H1 (cell line): ENCODE measurements at regions not wholly inside any gene's neighbourhood (a gene's known extent, or its start where the extent isn't known, plus 50 kb on each side); places are given as distances from the start of the nearest gene placed in this dataset.

Source experiments
- CBX8 ChIP-seq: fragments of 300-800, 300-1000 bp; sonication (generic); IDR thresholded peaks from 2 replicates; pipeline ENCODE4 v1.7.1; 2016; ENCODE audit warnings: low read depth, low read length, borderline replicate concordance
- TEAD4 ChIP-seq: IDR thresholded peaks from 2 replicates; pipeline ENCODE4 v1.6.1; 2012; ENCODE audit warnings: low read depth, low read length, inconsistent platforms, mixed read lengths

- no peak for TF ChIP-seq CBX8
- no peak for TF ChIP-seq TEAD4
Measured at GRCh38 chr2:126367361-126367760, 288.6 kb upstream of the GYPC start (continued).
